LNCaP clone FGC (cell line): ENCODE measurements at regions not wholly inside any gene's neighbourhood (a gene's known extent, or its start where the extent isn't known, plus 50 kb on each side); places are given as distances from the start of the nearest gene placed in this dataset.

Experiments
- DNase-seq: peaks from one replicate; pipeline ENCODE4 v3.0.0-alpha.2; 2011; ENCODE audit warnings: low read depth
- H3K4me3 ChIP-seq: 2 replicates; pipeline ENCODE4 v1.5.1; 2011; ENCODE audit warnings: mild to moderate bottlenecking, low read depth, low read length, control low read depth
- CTCF ChIP-seq: IDR thresholded peaks from 2 replicates; pipeline ENCODE4 v1.5.1; 2012; ENCODE audit warnings: mild to moderate bottlenecking; ENCODE audit not compliant: control insufficient read depth, insufficient read depth; ENCODE audit errors: extremely low read depth

- no peak for TF ChIP-seq CTCF
- no peak overlapping the region for H3K4me3 ChIP-seq
- no peak for DNase-seq
These were observed 76.0 kb downstream of the ATPSCKMT start for GRCh38 chr5:10173716-10174115.

GRCh38 chr5:10172247-10172646 is 77.4 kb downstream of the ATPSCKMT start:
- DNase-seq = no peak
- no peak for TF ChIP-seq CTCF
- no peak overlapping the region for H3K4me3 ChIP-seq

GRCh38 chr5:10169359-10169758 is 80.3 kb downstream of the ATPSCKMT start:
- H3K4me3 ChIP-seq = no peak overlapping the region
- no peak for DNase-seq
- no peak for TF ChIP-seq CTCF

- no peak for TF ChIP-seq CTCF
- H3K4me3 ChIP-seq = no peak overlapping the region
- DNase-seq = no peak
These were observed 81.4 kb downstream of the ATPSCKMT start for GRCh38 chr5:10168254-10168653.

- no peak for DNase-seq
- TF ChIP-seq CTCF = no peak
- no peak overlapping the region for H3K4me3 ChIP-seq
These were observed 81.9 kb downstream of the ATPSCKMT start for GRCh38 chr5:10167806-10168205.

GRCh38 chr5:10166392-10166791 is 83.3 kb downstream of the ATPSCKMT start:
- no peak for TF ChIP-seq CTCF
- no peak for DNase-seq
- H3K4me3 ChIP-seq = no peak overlapping the region

- no peak overlapping the region for H3K4me3 ChIP-seq
- no peak for TF ChIP-seq CTCF
- DNase-seq = no peak
These were observed 87.2 kb downstream of the ATPSCKMT start for GRCh38 chr5:10162468-10162867.
